ENCODE measurements at regions not wholly inside any gene's neighbourhood (a gene's known extent, or its start where the extent isn't known, plus 50 kb on each side); places are given as distances from the start of the nearest gene placed in this dataset.

DNA sequence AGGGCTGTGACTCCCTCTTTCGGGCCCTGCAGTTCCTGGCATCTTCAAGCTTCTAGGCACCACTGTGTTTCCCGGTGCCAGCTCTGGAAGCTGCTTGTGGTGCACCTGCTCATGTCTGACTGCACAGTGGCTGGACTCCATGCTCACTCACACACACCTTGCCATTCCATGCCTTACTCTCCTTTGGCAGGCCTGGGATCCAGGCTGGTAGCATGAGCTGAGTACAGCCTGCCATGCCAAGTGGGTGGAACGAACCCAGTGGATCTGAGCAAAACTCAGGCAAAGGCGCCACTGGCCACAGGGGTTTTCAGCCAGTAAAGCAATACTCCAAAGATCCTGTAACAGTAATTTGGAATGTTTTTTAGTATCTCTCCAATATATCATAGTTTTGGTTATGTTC lies 902.7 kb upstream of the USP15 start:
- no peak for DNase-seq

DNA sequence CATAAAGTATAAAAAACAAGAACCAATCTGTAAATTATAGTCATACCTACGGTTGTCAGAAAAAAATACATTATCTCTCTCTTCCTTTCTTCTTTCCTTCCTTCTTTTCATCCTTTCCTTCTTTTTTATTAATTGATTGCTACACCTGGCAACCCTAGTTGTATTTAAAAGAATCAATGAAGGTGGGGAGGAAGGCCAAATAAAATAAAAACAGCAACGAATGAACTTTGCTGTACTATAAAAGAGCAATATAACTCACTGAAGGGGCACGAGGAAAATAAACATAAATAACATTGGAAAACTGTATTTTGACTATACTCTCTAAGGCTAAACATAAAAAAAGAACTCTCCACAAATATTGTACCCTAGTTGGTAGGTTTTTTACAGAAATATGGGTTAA lies 898.2 kb upstream of the USP15 start:
- no peak for DNase-seq

DNA sequence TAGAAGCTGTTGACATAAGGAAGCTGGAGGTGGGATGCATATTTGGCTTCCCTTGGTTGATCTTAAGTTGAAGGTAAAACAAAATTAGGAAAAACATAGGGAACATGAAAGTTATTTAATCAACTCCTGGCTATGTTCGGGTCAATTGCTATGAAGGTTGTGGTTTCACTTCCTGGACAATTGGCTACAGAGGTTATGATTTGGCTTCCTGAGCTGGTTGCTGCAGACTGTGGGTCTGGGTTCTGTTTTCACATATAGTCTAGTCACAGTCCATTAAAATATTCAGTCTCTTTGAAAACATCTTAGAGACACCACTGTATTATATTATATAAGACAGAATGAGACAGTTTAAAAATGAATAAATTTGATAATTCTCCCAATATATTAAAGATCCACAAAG lies 895.2 kb upstream of the USP15 start:
- DNase-seq: no peak

DNA sequence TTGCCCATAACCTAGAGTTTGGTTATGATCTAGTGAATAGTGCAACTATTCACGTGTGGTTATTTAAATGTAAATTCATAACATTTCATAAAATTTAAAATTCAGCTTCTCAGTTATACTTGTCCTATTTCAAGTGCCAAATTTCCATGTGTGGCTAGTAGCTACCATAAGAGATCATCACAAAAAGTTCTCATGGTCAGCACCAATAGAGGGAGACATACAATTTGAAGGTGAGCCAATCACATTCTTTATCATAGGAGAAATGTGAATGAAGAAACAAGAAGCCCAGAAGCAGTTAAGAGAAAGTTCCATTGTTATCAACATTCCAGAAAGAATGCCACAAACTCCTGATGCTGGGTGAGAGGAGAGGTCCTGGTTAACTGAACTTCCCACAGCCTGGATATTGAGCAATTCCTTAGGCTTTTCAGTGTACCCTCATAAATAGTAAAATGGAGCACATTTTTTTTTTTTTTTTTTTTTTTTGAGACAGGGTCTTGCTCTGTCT lies 892.9 kb upstream of the USP15 start:
- no peak for DNase-seq

DNA sequence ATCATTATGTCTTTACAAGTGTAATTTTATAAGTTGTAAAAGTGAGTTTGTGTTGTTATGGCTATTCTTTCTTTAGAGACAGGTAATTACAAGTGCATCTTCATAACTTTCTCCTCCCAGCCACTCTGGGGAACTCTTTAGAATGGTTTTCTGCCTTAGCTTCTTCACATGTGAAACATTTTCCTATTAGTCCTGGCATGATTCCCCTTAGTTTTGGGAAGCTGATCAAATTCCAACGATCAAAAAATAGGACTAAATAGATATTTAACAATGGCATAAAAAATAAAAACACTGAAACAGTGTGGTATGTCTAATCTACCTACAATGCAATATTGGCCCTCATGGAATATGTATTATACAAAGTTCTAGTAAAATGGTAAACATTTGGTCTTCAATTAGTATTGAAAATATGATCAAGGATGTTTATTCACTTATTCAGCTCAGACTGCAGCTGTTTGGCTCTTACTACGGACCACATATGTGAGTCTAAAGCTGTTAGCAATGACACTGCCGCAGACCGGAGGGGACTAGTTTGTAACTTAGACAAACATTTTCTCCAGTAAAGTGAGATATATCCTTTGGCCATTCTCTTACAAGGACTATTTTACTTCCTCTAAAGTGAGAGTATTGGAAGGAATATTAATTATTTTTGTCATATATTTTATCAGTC lies 890.8 kb upstream of the USP15 start:
- no peak for DNase-seq

DNA sequence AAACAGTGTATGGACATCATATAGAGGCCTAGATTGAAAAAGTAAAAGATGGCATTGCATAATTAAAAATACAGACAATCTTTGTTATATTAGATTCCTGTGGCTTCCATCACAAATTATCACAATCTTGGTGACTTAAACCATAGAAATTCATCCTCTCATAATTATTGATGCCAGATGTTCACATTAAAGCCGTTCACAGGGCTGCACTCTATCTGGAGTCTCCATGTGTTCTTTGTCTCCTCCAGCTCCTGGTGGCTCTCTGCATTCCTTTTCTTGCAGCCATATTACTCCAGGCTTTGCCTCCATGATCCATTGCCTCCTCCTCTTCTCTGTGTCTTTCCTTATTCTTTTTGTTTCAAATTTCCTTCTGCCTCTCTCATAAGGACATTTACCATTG lies 875.7 kb upstream of the USP15 start:
- DNase-seq: no peak

DNA sequence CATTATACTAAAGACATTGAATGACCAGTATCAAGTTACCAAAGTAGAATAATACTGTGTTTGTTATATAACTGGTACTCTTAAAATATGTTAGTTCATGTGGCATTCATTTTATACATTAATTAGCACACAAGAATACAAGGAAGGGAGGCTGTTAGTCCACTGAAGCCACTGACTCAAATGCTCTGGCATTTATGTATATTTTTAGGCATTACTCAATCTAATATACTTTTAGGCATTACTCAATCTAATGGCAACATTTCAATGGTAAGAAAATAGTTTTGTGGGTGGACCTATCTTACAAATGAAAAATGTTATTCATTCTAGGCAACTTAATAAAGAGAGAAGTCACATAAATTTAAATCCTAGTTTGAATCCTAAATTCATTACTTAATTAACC lies 874.4 kb upstream of the USP15 start:
- DNase-seq: no peak

DNA sequence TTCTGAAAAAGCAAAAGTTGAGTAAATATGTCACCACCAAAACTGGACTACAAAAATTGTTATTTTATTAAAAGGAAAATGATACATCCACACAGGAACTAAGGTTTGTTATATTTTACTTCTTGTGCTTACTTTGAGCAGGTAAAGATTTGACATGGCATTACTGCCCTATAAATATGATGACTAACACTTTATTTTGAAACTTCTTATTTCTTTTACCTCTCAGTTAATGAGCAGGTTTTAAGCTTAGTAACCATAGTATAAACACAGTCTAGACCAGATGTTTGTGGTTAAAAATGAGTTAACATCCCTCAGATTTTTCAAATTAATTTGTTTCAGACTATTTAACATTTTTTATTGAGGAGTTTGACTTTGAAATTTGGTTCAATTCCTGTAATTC lies 862.5 kb upstream of the USP15 start:
- DNase-seq: no peak

DNA sequence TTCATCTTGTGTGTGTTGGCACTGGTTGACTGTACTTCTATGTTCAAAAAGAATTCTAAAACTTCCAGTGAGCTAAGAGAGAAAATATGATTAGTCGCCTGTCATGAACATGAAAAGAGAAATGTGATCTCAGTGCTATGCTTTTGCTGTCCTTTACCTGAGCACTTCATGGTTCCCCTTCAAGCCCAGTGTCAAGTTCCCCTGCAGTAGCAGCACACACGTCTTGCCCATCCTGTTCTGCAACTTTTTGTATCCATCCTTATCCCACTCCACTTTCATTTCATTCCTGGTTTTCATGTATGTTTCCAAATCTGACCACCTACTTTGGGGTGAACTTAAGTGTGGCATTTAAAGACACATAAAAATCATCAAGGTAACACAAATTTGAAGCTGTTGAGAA lies 848.0 kb upstream of the USP15 start:
- DNase-seq: no peak

DNA sequence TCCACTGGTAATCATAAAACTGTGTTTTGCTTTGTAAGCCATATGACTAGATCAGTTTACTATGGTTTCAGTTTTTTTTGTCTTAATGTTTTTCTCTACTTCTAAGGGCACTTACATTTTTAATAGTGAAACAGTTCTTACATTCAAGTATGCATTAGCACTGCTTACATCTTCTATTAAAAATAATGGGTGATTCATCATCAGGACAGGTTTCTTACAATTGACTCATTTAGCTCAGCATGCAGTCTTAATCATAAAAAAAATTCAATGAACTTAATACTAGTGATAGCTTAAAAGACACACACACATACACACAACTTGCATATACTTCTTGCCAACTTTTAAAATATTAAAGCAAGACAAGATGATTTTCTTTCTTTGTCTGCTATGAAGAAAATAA lies 845.7 kb upstream of the USP15 start:
- DNase-seq: no peak

DNA sequence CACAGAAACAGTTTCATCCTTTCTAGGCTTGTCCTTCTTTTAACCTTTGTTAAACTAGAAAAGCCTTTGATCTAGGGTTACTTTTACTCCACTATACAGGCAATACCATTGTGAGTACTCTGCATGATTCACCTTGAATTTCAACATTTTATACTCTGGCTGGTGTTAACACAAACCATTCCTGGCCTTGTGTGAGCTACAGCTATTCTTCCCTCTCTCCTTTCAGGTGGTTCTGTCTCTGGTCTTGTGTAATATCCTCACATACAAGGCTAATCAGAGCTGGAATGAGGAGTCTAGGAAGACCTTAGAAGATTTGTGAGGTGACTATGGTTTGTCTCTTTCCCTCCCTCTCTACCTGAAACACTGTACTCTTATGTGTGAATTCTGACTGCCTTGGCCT lies 837.4 kb upstream of the USP15 start:
- DNase-seq: no peak

DNA sequence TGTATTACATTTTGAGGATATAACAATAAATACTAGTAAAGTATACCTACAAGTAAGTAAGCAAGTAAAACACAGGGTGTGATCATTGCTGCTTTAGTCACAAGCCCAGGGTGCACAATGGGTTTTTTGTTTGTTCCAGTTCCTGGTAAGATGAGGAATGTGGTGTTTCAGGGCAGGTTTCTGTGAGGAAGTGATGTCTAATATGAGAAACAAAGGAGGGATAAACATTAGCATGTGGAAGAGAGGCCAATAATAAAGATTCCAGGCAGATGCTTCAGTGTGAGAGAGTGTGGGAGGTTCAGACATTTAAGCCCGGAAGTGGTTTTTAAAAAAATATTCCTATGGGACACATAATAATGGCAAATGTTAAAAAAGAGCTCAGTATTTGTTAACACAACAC lies 808.1 kb upstream of the USP15 start:
- DNase-seq: no peak

DNA sequence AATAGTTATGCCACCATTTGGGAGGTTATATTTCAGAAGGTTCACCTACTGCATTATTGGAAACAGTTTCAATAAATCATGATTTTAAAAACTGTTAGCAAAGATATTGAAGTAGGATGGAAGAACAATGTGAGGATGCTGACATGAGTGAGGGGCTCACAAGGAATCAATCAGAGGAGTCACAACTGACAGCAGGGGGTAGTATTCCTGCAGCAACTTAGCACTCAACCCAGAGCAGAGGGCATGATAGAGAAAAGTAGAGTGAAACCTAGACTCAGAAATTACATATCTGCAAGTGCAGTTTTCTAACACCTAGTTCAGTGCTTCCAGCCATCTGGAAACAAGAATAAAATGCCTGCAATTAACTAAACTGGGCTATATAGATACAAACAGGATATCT lies 772.5 kb upstream of the USP15 start:
- no peak for DNase-seq

DNA sequence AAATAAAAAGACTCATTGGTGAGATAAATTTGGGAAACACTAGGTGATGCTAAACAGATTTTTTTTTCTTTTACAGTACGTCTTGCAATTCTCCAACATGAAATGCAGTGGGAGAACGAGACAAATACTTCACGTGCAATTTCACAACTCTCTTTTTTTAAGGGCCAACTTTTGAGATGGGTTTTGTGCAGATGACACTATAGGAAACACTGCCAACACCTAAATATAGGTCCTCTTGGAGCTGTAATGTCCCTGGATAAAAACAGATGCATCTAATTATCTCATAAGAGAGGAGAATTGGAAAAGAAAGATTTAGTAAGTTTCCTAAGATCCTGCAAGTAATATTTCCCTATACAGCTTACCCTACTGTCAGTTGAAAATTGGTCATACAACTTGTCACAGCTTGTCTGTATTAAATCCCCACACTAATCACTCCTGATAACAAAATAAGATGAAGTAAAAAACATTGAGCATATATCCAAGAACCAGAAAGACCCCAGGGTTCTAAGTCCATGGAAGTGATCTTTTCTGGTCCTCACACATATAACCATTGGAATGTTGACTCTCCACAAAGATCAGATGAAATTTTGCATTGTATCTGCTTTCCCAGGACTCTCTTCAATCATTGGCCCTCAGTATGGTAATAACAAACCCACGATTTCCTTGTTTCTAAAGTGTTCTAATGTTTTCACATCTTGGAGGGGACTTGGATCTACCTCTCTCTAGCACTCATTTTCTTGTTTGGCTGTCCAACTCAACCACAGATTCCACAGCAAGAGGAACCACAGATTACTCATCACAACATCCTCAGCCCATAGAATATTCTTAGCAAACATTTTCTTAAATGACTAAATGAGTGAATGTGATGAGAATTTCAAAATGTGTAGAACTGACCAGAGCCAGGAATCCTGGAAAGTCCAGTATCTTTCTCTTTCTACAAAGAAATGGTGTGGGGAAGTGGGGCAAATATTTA lies 769.4 kb upstream of the USP15 start:
- no peak for DNase-seq

DNA sequence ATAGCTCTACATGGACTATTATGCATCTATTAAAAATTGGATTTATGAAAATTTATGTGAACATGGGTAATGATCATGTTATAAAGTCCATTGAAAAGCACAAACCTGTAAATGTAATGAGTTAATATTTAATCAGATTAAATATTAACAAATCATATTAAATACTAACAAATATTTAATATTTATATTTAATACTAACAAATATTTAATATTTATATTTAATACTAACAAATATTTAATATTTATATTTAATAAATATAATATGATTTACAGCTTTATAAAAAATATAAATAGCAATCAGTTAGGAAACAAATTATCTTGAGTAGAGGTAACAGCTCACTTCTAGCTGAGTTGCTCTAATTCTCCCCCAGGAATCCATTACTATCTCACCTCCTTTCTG lies 758.0 kb upstream of the USP15 start:
- DNase-seq: no peak

DNA sequence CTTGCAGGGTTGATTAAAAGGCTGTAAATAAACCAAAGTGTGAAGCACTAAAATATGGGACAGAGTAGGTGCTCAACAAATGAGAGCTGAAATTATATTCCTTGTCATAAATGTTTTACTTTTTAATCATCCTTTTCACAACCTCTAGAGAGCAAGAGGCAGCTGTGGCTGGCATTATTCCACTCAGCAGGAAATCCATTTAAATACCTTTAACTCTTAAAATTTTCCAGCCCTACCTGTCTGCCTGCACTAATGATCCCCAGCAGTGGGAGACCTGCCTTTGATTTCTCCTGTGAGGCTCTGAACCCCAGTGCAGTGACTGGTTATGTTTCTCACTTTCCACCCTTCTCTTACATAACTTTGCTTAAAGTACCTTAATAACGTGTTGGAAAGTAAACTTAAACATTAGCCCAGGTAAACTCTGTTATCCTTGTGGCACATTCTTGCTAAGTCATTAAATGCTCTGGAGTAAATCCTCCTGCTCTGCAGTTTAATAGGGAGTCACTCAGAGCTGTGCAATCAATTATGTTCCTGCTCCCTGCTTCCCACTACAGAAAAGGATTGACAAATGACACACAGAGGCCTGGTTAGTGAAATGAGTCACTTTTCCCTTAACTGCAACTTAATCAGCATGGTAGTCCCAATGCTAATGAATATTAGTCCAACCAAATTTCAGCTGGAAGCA lies 755.7 kb upstream of the USP15 start:
- no peak for DNase-seq

DNA sequence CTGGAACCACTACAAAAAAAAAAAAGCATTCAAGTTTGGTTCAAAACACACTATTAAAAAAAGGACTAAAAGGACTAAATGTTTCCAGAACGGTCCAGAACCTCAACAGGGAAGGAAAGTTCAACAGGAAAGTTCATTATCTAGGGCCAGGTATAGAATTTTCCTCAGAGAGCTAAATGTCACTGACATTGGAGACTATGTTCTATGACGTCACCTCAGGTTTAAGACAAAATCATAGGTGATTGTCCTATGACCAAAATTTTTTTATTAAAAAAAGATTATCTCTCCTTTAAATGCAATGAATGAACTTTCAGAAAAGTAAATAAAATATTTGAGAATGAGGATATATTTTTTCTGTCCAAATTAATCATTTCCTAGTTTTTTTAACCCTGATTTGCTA lies 746.7 kb upstream of the USP15 start:
- DNase-seq: no peak

DNA sequence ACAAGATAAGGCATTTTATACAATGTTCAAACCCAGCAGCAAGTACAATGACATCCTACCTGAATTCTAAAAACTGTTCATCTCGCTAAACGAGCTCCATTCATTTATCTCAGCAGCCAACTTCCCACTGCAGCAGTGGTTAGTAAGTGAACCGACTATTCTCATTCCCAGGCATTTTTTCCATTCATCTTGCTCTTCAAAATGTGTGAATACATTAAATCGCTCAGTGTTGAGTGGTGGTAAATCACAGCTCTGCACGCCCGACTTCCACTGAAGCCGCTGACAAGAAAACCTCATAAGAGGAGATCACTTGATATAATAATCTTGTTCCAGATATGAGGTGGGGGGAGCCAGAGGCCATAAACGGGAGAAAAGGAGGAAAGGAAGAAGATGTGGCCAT lies 746.2 kb upstream of the USP15 start:
- no peak for DNase-seq

DNA sequence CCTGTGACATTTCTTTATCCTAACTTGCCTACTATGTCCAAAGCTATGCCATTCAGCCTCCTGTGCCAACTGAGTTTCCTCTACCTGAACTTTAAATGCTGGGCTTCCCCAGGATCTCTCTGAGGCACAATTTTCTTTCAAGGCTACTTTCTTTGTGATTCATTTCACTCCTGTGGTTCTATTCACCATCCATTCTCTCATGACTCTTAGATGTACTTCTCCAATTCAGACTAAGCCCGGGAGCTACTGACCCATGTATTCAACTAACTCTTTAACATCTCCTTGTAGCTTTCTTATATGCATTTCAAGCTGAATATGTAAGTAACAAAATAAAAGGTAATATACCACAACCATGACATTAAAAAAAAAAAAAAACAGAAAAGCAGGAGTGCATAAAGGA lies 738.9 kb upstream of the USP15 start:
- no peak for DNase-seq

DNA sequence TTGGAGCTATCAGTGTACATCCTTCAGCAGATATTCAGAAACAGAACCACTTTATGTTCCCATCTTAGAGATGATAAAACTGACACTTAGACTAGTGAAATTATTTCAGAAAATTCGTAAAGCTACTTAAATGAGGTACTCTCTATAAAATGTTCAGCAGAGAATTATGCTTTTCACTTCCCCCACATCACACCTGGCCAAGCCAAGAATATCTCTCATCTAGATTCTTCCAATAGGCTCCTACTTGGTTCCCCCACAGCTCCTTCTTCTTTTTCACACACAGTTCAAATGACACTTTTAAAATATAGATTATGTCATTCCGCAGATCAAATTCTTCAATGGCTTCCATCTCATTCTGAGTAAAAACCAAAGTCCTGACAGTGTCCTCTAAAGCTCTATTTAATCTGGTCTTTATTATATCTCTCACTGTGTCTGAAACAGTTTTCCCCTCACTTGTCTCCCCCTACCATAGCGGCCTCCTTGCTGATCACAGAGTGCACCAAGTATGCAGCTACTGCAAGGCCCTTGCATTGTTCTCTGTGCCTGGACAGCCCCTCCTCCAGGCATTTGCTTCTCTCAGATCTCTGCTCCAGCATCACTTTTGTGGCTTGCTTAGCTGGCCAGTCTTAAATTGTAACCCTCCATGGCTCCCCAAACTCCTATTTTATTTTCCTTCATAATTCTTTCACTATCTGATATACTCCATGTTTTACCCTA lies 736.8 kb upstream of the USP15 start:
- no peak for DNase-seq

DNA sequence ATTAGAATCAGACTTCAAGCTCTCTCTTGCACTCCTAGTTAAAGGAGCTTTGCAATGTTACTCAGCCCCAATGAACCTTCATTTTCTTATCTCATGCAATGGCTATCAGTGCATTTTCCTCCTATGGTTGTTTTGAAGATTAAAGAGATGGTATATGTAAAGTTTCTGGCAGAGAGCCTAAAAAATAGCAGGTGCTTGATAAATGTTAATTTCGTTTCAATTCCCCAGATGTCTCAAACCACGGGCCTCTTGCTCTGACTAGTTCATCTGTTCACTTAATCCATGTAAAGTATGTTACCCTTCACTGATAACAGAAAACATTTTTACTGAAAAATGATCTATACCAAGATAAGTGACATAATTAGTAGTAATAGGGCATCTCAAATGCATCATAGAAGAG lies 735.4 kb upstream of the USP15 start:
- DNase-seq: no peak

DNA sequence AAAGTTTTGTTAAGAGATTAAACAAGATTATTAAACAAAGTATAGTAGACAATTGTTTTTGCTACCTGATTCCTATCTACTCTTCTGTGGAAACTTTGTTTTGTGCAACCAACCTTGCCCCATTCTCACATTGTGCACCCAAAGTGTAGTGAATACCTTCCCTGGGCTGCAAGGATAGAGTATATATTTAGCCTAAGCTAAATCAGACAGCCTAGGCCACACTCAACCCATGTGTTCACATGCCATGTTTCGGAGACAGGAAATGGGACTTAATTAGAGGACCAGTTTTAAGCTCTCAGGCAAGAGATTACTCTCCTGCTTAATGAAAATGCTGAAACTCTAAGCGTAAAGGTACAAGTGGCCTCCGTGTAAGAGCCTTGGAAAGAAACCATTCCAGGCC lies 734.9 kb upstream of the USP15 start:
- no peak for DNase-seq

DNA sequence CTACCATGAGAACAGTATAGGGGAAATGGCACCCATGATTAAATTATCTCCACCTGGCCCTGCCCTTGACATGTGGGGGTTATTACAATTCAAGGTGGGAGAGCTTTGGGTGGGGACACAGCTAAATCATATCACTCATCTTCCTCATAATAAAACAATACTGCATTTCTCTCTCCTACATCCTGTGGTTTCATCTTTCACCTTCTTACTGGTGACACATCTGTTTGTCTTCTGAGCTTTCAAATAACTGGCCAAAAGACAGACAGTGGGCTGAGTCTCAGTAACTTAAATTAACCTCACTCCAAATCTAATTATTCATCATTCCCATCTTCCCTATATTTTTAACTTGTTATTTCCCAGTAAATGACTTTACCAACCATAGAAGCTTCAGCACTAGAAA lies 729.7 kb upstream of the USP15 start:
- no peak for DNase-seq

Data from SW 1271 (cell line).